ENCODE measurements at regions not wholly inside any gene's neighbourhood (a gene's known extent, or its start where the extent isn't known, plus 50 kb on each side); places are given as distances from the start of the nearest gene placed in this dataset.

DNA sequence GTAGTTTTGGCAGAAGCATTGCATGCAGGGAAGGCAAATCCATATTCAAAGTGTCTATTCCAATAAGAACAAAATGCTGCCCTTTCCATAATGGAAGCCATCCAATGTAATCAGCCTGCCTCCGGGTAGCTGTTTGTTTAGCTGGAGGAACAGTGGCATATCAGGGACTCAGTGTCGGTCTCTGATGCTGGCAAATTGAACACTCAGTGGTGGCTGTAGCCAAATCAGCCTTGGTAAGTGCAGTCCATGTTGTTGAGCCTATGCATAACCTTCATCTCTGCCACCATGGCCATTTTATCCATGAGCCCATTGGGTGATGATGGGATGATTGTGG is 147.8 kb upstream of the MAX start (continued):
- TF ChIP-seq ZNF462 (CRISPR knock-in tag; IDR thresholded peaks at IDR 0.05) = no peak
- TF ChIP-seq EZH2phosphoT487 (IDR thresholded peaks at IDR 0.05; ENCODE audit: unreplicated experiment) = no peak
- no peak for TF ChIP-seq EZH2 (IDR thresholded peaks at IDR 0.05; ENCODE audit: low read depth, unreplicated experiment)
- TF ChIP-seq STAT1 (IDR thresholded peaks at IDR 0.05; ENCODE audit: unreplicated experiment) = no peak
- TF ChIP-seq ZNF331 (CRISPR knock-in tag; IDR thresholded peaks at IDR 0.05; ENCODE audit: low read depth) = no peak
- no peak for TF ChIP-seq NANOG (IDR thresholded peaks at IDR 0.05; ENCODE audit: borderline replicate concordance)
- TF ChIP-seq ZNF114 (CRISPR knock-in tag; IDR thresholded peaks at IDR 0.05) = no peak
- TF ChIP-seq REST (IDR thresholded peaks at IDR 0.05; ENCODE audit: unreplicated experiment) = no peak
- no peak for TF ChIP-seq POLR2AphosphoS5 (IDR thresholded peaks at IDR 0.05; ENCODE audit: low read depth)
- no peak for TF ChIP-seq CREB1 (CRISPR knock-in tag; IDR thresholded peaks at IDR 0.05; ENCODE audit: low read depth)

Measured in GM23338 (cell line).